HG03025 (cell line): ENCODE measurements at regions not wholly inside any gene's neighbourhood (a gene's known extent, or its start where the extent isn't known, plus 50 kb on each side); places are given as distances from the start of the nearest gene placed in this dataset.
"Not testable (repeated sequence)": the region's sequence is repeated elsewhere in the genome, so short reads cannot be mapped to it uniquely, and the experiment has no call there.

Source experiments
- ATAC-seq: cut with Tn5 transposase; IDR thresholded peaks from one replicate; pipeline ENCODE4 v1.9.1; 2021; ENCODE audit warnings: mild to moderate bottlenecking, moderate library complexity; ENCODE audit not compliant: unreplicated experiment, low FRiP score

DNA sequence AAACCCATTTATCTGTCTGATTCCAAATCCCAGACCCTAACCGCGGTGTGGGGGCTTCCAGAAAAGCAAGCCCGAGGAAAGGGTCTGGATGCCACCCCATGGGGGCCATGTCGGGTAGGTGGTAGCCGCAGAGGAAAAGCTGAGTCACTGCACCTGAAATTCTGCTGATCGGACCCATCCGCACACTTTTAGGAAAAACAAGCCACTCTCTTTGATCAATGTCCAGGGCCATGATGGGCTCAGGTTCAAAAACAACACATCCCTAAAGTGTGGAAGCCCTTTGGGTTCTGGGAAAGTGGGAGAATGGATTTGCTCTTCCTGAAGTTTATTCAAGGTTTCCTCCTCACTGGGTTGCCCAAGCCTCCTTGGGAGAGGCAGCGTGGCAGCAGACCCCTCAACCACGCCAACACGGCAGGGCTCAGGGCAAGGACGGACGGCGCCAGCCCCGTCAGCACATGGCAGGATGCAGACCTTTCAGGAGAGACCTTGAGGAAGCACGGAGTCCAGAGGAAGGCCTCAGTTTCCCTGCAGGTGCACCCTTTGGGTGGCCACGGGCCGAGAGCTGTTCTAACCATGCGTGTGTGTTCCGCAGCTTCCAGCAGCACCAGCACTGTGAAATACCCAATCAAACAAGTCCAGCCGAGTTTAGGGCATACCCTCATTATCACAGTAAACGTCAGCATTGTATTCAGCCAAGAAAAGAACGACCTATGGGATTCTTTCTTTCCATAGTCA lies 367.0 kb downstream of the FOXL1 start:
- no peak for ATAC-seq

- ATAC-seq, result no peak
Observed at GRCh38 chr16:86946396-86946795, 368.0 kb downstream of the FOXL1 start.

DNA sequence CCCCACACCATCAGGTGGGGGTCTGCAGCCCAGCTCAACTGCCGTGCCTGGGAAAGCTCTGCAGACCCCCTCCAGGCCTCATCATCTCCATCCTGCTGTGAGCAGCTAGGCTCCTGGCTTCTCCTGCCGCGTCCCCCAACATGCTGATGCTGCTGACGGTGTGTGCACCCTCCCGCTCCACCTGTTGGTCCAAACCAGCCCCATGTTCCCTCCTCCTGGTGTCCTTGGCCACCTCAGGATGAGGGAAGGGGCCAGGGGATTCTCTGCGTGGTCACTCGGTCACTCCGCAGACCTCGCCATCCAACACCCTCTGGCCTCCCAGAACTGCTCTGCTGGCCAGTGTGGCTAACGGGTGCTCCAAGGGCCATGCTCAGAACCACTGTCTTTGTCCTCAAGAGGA lies 368.6 kb downstream of the FOXL1 start:
- no peak for ATAC-seq

GRCh38 chr16:86948046-86948445 lies 369.1 kb downstream of the C16orf95 start:
- no peak for ATAC-seq

GRCh38 chr16:86949116-86949515 lies 368.1 kb downstream of the C16orf95 start:
- ATAC-seq, result no peak

DNA sequence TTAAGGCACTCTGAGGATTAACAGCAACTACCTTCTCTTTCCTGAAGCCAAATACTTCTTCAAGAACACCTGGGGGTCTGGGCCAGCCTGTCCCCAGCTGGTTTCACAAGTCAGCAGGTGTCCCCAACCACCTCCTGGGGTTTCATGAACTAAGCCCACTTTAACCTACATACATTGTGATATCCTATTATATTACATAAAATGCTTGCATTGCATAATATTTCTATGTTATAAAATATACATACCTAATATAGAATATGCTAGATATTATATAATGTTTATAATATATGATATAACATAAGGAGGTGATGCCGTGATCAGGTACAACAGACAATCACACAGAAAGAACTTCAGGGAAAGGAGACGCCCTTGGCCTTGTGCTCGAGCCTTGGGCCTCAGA lies 367.6 kb downstream of the C16orf95 start:
- ATAC-seq, result no peak

- no peak for ATAC-seq
Observed at GRCh38 chr16:86951041-86951822, 366.0 kb downstream of the C16orf95 start.

DNA sequence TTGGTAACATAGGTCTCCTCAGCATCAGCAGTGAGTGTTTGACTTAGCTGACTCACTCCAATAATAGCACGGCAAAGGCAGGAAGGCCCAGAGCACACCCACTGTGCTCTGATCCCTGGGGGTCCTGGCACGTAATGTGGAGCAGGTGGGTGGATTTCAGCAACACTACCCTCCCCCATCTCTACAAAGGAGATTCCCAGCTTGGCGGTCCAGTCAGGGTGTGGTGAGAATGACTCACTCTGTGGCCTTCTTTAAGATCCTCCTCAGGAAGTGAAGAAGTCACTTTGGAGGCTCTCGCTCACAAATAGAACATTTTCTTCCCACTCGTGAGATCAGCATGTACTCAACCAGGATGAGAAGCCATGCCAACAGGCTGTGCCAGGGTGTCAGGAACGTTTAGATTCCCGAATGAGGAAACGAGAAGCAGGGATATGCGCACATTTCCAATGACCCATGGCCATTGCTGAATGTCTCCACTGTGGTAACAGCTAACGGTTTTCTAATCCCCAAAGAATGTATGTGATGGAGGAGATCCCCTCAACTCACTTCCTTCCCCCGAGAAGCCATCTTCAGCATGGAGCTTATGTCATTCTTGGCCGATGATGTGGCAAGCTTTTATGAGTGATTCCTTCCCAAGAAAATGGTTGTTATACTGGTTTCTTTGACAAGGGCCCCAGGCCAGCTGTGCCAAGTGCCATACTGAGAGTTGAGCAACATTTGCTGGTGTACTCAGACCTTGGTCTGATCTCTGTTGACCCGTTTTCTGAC lies 365.2 kb downstream of the C16orf95 start:
- ATAC-seq, result no peak

DNA sequence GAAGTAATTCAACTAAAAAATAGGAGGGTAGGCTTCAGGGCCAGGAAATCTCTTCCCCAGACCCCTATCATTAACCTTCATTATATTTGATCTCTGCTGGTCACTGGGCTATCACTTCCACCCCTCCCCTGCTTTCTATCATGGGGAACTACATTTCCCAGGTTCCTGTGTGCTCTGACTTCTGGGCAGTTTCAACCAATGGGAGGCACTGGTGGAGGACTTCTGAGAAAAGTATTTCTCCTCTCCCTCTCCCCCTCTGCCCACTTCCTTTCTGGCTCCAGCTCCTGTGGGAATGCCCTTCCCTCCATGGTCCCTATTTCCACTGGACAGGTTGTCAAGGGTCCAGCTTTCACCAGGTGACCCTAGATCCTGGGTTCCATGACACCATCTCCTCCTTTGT lies 364.4 kb downstream of the C16orf95 start:
- no peak for ATAC-seq

DNA sequence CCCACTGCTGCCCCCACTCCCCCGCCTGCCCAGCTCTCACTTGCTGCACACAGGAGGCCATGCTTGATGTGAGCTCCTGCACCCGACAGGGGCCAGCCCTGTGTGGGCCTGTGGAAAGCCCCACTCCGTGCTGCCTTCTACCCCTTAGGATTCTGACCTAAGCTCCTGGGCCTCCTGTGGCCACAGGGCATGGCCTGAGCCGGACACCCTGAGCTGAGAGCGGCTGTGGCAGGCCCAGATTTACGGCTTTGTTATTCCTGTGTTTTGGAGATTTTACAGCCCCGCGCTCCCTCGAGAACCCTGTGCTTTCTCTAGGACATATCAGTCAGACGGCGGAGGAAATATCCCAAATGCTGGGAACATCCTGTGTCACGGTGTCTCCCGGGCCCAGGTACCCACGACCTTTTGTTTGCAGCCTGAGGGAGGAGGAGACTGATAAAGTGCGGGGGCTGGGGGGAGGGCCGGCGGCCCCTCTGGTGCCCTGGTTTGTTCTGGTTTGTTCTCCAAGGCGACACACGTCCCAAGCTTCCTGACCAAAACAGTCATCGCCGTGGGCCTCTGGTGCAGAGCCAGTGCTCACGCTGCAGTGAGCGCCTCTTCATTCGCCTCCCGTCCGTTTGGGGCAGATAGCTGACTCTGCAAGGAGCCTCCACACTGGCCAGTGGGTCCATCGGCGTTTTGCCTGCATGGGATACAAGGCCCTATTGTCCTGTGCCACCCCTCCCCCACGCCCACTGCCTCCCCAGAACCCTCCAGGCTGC lies 363.4 kb downstream of the C16orf95 start:
- ATAC-seq, result no peak

- ATAC-seq, result no peak
Observed at GRCh38 chr16:86955136-86955855, 361.9 kb downstream of the C16orf95 start.

- no peak for ATAC-seq
Observed at GRCh38 chr16:86956437-86956836, 360.8 kb downstream of the C16orf95 start.

DNA sequence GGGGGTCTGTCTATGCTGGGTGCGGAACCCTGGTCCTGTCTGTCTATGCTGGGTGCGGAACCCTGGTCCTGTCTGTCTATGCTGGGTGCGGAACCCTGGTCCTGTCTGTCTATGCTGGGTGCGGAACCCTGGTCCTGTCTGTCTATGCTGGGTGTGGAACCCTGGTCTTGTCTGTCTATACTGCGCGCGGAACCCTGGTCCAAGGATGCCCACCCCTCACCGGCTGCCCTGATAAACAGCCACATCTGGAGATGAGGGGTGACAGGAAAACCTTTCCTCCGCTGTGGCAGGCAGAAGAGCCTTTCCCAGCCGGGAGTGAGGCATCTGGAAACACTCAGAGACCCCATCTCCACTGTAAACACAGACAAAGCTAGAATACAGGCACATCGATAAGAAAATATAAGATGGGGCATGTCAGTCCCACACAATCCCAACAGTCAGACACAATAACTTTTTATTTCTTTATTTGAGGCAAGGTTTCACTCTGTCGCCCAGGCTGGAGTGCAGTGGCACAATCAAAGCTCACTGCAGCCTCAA lies 359.5 kb downstream of the C16orf95 start:
- not testable (repeated sequence) for ATAC-seq

- ATAC-seq, result no peak
Observed at GRCh38 chr16:86958423-86958822, 358.8 kb downstream of the C16orf95 start.

DNA sequence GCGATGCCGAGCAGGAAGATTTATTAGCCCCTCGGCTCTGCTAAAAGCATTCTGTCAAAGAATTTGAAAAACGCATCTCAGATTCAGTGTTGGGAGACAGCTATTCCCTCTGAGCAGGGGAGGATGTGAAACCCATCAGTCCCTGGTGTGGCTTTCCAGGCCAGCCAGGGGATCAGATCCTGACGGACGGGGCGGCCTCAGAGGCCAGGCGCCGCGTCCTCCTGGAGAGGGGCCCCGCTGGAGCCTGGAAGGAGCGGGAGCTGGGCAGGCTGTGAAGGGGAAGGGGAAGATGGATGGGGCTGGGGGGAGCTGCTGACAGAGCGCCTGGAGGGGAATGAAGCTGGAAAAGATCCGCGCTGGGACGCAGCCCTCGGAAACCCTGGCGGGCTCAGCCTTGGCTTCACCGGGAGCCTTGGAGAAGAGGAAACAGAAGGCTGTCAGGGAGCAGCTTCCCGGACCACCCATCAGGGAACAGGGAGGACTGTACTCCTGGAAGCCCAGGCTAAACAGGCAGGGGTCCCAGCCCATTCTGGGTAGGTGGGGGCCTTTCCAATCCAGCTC lies 358.0 kb downstream of the C16orf95 start:
- ATAC-seq, result no peak

GRCh38 chr16:86959729-86960128 lies 357.5 kb downstream of the C16orf95 start:
- ATAC-seq, result no peak

DNA sequence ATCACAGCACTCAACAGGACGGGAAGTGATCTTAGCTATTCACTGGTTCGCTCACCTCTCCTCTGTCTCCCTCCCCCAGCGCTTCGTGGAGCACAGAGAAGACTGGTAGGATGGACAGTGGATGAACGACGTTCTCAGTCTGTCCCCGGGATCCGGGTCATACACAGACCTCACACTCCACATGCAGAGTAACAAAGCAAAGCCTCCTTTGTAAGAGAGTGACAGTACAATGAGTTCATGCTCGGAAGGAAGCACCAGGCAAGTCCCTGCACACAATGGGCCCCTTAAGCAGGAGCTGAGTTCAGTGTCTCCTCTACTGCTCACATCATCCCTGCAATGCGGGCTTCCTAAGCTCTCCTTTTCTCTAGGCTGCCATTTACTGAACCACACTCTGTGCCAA lies 356.9 kb downstream of the C16orf95 start:
- ATAC-seq, result no peak

DNA sequence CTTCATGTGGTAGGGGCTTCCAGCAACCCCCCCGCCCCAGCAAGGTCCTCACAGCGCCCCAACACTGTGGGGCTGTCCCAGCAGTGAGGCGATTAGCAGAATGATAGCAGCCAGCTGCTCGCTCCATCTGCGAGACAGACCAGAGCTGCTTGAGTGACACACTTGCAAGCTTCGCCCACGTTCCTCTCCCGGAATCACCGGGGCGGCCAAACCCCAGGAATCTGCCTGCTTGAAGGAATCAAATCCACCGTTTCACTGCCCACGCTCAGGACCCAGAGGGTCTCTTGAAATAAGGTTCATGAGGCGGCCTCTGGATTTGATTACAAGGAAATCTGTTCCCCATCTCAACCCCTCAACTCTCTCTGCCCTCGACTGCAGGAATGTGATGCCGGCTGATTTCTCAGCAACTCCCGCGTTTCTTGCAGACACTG lies 356.0 kb downstream of the C16orf95 start:
- no peak for ATAC-seq

DNA sequence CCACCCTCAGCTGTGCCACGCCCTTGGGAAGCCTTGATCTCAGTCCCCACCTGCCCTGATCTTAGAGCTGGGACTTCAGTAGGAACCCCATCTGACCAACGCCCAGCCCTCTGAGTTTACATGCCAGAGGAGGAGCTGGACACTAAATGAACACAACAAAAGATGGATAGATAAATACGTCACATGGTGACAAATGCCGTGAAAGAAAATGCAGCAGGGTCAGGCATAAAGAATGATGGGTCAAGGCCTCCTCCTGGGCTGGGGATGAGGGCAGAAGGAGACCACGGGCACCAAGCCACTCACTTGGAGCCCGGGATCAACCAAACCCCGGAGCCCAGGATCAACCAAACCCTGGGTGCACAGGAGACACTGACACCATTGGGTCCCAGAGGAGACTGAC lies 354.9 kb downstream of the C16orf95 start:
- ATAC-seq, result no peak
